Fibroblast of lung (primary cell): ENCODE measurements at regions not wholly inside any gene's neighbourhood (a gene's known extent, or its start where the extent isn't known, plus 50 kb on each side); places are given as distances from the start of the nearest gene placed in this dataset.

ENCODE experiments used
- DNase-seq, 2 donors: peaks; one replicate each; pipeline versions ENCODE4 v3.0.0 to v3.0.0-alpha.2; 2010; ENCODE audit warnings: low read depth in 2 of 2
- H2AFZ ChIP-seq: 2 replicates; pipeline ENCODE4 v1.5.1; 2012; ENCODE audit warnings: low read length, control low read depth, inconsistent platforms
- H3K27ac ChIP-seq: 2 replicates; pipeline ENCODE4 v1.5.1; 2011; ENCODE audit warnings: low read length, control low read depth; ENCODE audit not compliant: insufficient read depth
- H3K27me3 ChIP-seq: 2 replicates; pipeline ENCODE4 v1.5.1; 2011; ENCODE audit warnings: mild to moderate bottlenecking, low read length; ENCODE audit not compliant: control insufficient read depth, insufficient read depth
- H3K36me3 ChIP-seq: 2 replicates; pipeline ENCODE4 v1.5.1; 2011; ENCODE audit warnings: low read length; ENCODE audit not compliant: control insufficient read depth, insufficient read depth
- H3K4me1 ChIP-seq: 2 replicates; pipeline ENCODE4 v1.5.1; 2011; ENCODE audit warnings: low read length; ENCODE audit not compliant: control insufficient read depth, insufficient read depth; ENCODE audit errors: extremely low read depth
- H3K4me2 ChIP-seq: 2 replicates; pipeline ENCODE4 v1.5.1; 2011; ENCODE audit warnings: low read length, control low read depth; ENCODE audit not compliant: insufficient read depth; ENCODE audit errors: extremely low read depth
- H3K4me3 ChIP-seq, 4 experiments: fragments of 200-600 bp in 1 of 4; sonication (generic) in 1 of 4; replicated peaks in 1 of 4; 2 replicates each; pipeline ENCODE4 v1.5.1; 2011 to 2016; ENCODE audit warnings: low read length in 4 of 4, low read depth in 3 of 4, mild to moderate bottlenecking in 3 of 4, control low read depth in 2 of 4, inconsistent platforms in 1 of 4, mixed read lengths in 1 of 4; ENCODE audit not compliant: insufficient read depth in 1 of 4; ENCODE audit errors: control extremely low read depth in 1 of 4
- H3K79me2 ChIP-seq: 2 replicates; pipeline ENCODE4 v1.5.1; 2012; ENCODE audit warnings: mild to moderate bottlenecking, low read length, inconsistent platforms; ENCODE audit not compliant: control insufficient read depth, insufficient read depth
- H3K9ac ChIP-seq: 2 replicates; pipeline ENCODE4 v1.5.1; 2011; ENCODE audit warnings: mild to moderate bottlenecking, low read length, control low read depth; ENCODE audit not compliant: insufficient read depth
- H3K9me3 ChIP-seq: 2 replicates; pipeline ENCODE4 v1.5.1; 2012; ENCODE audit warnings: low read depth, low read length; ENCODE audit not compliant: control insufficient read depth, insufficient read depth
- H4K20me1 ChIP-seq: 2 replicates; pipeline ENCODE4 v1.5.1; 2011; ENCODE audit warnings: low read length; ENCODE audit not compliant: control insufficient read depth, insufficient read depth; ENCODE audit errors: extremely low read depth
- CTCF ChIP-seq, 2 donors: IDR thresholded peaks in 1 of 2; conservative IDR thresholded peaks in 1 of 2; 1 replicate in 1 of 2; 2 replicates in 1 of 2; pipeline ENCODE4 v1.5.1; 2011 to 2012; ENCODE audit warnings: low read length in 2 of 2, control low read depth in 1 of 2, inconsistent platforms in 1 of 2, low read depth in 1 of 2, mild to moderate bottlenecking in 1 of 2
- EZH2 ChIP-seq: IDR thresholded peaks from 2 replicates; pipeline ENCODE4 v1.5.1; 2012; ENCODE audit warnings: low read length, control low read depth, mild to moderate bottlenecking; ENCODE audit errors: missing control alignments

GRCh38 chr2:118496870-118497611 is 350.4 kb downstream of the EN1 start:
- Histone ChIP-seq H3K27ac (no peak overlapping the region), H3K9ac (no peak overlapping the region), H3K4me2 (no peak overlapping the region), H3K79me2 (no peaks in the 10 kb centered on the region), H4K20me1 (no peaks in the 10 kb centered on the region), H2AFZ (no peak overlapping the region), H3K9me3 (no peaks in the 10 kb centered on the region), H3K36me3 (no peaks in the 10 kb centered on the region), H3K4me3 (no peak overlapping the region), H3K27me3 (no peaks in the 10 kb centered on the region), H3K4me1 (no peaks in the 10 kb centered on the region)
- no peak for DNase-seq
- TF ChIP-seq CTCF (conservative IDR thresholded peaks at IDR 0.05 in 1 of 2, IDR thresholded peaks at IDR 0.05 in 1 of 2; ENCODE audit: low read depth in 1 of 2, low read length in 2 of 2) = no peak
- no peak for TF ChIP-seq EZH2

- no peaks in the 10 kb centered on the region for H3K9me3 ChIP-seq
- no peak for DNase-seq
- no peaks in the 10 kb centered on the region for H3K4me1 ChIP-seq
- TF ChIP-seq CTCF (conservative IDR thresholded peaks at IDR 0.05 in 1 of 2, IDR thresholded peaks at IDR 0.05 in 1 of 2; ENCODE audit: low read depth in 1 of 2, low read length in 2 of 2) = no peak
- no peak for TF ChIP-seq EZH2
- H4K20me1 ChIP-seq = no peaks in the 10 kb centered on the region
- H3K4me3 ChIP-seq = no peak overlapping the region
- H3K9ac ChIP-seq = no peak overlapping the region
- H3K27me3 ChIP-seq = no peaks in the 10 kb centered on the region
- no peak overlapping the region for H3K27ac ChIP-seq
- no peaks in the 10 kb centered on the region for H3K79me2 ChIP-seq
- no peak overlapping the region for H2AFZ ChIP-seq
- H3K36me3 ChIP-seq = no peaks in the 10 kb centered on the region
- no peak overlapping the region for H3K4me2 ChIP-seq
These were observed 351.0 kb downstream of the EN1 start for GRCh38 chr2:118496467-118496866.

GRCh38 chr2:118495290-118495689 is 352.2 kb downstream of the EN1 start:
- Histone ChIP-seq H3K9me3 (no peaks in the 10 kb centered on the region), H3K4me2 (no peak overlapping the region), H3K9ac (no peak overlapping the region), H4K20me1 (no peaks in the 10 kb centered on the region), H3K4me1 (no peaks in the 10 kb centered on the region), H3K79me2 (no peaks in the 10 kb centered on the region), H3K4me3 (no peak overlapping the region), H3K27ac (no peak overlapping the region), H3K27me3 (no peaks in the 10 kb centered on the region), H3K36me3 (no peaks in the 10 kb centered on the region), H2AFZ (no peak overlapping the region)
- TF ChIP-seq CTCF (conservative IDR thresholded peaks at IDR 0.05 in 1 of 2, IDR thresholded peaks at IDR 0.05 in 1 of 2; ENCODE audit: low read depth in 1 of 2, low read length in 2 of 2) = no peak
- no peak for DNase-seq
